NCI-H226 (cell line): ENCODE measurements at regions not wholly inside any gene's neighbourhood (a gene's known extent, or its start where the extent isn't known, plus 50 kb on each side); places are given as distances from the start of the nearest gene placed in this dataset.
A peak's percentile ranks its signal among the peaks of the same experiment; 100 is the strongest.

Experiments
- DNase-seq: peaks from one replicate; pipeline ENCODE4 v3.0.0-alpha.2; 2015

DNA sequence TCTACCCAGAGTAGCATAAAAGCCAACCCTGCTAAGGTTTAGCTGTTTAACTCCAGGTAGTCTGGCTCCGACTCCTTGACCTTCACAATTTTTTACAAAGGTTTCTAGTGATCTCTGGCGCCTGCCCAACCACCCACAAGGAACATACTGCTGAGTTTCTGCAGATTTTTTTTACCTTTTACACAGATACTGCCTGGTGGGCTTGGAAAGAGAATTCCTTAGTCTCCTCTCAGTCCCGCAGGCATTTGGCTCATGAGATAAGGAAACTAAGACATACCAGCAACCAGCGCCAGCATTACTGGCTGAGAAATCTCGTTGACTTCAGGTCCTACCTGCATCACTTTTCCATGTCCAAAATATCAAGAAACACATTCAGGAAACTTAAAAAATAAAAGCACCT lies 51.1 kb upstream of the LYZL1 start:
- DNase-seq, result peak; percentile 26

DNA sequence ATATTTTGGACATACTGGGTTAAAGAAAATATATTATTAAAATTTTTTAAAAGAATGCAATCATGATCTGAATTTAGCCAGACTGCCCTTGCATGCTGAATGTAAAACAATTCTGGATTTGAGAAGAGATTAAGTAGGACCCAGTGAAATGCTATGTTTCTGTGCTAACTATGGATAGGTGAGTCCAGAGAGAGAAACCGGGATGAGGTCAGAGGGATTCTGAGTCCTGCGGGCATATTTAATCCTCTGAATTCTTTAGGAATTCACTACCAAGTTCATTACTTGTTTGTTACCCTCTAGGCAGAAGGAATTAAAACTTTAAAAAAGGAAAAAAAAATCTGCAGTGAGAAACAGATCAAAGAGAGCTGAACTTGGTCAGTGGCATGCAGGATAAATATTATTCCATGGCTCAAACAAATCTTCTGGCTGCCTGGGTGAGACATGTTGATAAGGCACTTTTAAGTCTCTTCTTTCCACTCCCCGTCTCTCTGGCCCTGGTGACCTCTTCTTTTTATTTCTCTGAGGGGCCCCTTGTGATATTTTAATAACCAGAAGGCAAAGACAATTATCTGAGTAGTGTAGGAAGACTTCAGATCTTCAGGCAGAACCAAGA lies 50.2 kb upstream of the LYZL1 start:
- no peak for DNase-seq
